ENCODE measurements at regions not wholly inside any gene's neighbourhood (a gene's known extent, or its start where the extent isn't known, plus 50 kb on each side); places are given as distances from the start of the nearest gene placed in this dataset.

DNA sequence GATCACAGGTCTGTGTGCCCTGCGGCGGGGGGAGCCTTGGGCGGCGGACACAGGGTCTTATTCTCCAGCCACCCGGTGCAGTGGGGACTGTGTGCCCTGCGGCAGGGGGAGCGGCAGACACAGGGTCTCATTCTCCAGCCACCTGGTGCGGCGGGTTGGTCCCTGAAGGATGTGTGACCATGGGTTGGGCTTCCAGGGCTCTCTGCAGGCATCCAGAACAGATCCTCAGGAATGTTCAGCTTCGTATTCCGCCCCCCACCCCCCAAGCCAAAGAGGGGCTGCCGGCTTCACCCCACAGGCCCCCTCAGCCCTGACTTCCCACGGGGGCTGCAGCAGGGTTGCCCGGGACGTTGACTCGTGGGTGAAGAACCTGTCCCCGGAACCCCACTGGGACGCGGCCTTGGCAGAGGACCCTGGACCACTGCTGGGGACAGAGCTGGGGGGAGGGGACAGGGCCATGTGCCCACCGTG, 154.5 kb upstream of the PPP2R2D start:
- no peak overlapping the region for H3K4me2 ChIP-seq (ENCODE audit: low read length)
- H3K4me3 ChIP-seq (ENCODE audit: low read length), result no peak overlapping the region
- no peaks in the 10 kb centered on the region for H3K79me2 ChIP-seq (ENCODE audit: low read length)
- CTCF ChIA-PET, result no interaction called here
- POLR2A ChIA-PET (ENCODE audit: unreplicated experiment), result no interaction called here
- no peaks in the 10 kb centered on the region for H3K4me1 ChIP-seq (ENCODE audit: insufficient read depth, low read length)
- no peak overlapping the region for H3K9ac ChIP-seq (ENCODE audit: low read length)
- DNase-seq (no peak), ATAC-seq (no peak)
- H4K20me1 ChIP-seq (ENCODE audit: low read length), result no peaks in the 10 kb centered on the region
- no peak overlapping the region for H3K27ac ChIP-seq (ENCODE audit: low read length)
- H3K36me3 ChIP-seq (ENCODE audit: low read depth, low read length), result no peaks in the 10 kb centered on the region
- peaks cover 41% of the 10 kb centered on the region for H3K27me3 ChIP-seq (ENCODE audit: low read length)
- no TSS peak for BruUV-seq (replicated peaks)
- H3K9me2 ChIP-seq (replicated peaks; ENCODE audit: low read length), result no peaks in the 10 kb centered on the region
- H3K9me3 ChIP-seq (ENCODE audit: low read length), result no peaks in the 10 kb centered on the region
- no peaks in the 10 kb centered on the region for H3F3A ChIP-seq (ENCODE audit: low read length, unreplicated experiment)
- TF ChIP-seq EZH2 (IDR thresholded peaks at IDR 0.05; ENCODE audit: low read length, unreplicated experiment) (no peak), EZH2phosphoT487 (IDR thresholded peaks at IDR 0.05; ENCODE audit: borderline replicate concordance, low read length) (no peak)
- TF ChIP-seq, protein P1, sequence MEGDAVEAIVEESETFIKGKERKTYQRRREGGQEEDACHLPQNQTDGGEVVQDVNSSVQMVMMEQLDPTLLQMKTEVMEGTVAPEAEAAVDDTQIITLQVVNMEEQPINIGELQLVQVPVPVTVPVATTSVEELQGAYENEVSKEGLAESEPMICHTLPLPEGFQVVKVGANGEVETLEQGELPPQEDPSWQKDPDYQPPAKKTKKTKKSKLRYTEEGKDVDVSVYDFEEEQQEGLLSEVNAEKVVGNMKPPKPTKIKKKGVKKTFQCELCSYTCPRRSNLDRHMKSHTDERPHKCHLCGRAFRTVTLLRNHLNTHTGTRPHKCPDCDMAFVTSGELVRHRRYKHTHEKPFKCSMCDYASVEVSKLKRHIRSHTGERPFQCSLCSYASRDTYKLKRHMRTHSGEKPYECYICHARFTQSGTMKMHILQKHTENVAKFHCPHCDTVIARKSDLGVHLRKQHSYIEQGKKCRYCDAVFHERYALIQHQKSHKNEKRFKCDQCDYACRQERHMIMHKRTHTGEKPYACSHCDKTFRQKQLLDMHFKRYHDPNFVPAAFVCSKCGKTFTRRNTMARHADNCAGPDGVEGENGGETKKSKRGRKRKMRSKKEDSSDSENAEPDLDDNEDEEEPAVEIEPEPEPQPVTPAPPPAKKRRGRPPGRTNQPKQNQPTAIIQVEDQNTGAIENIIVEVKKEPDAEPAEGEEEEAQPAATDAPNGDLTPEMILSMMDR (conservative IDR thresholded peaks at IDR 0.05; ENCODE audit: low read depth, low read length), result no peak
- H2AFZ ChIP-seq (ENCODE audit: low read length), result no peak overlapping the region
- intact Hi-C loops (cut with micrococcal nuclease), result no loop called here

DNA sequence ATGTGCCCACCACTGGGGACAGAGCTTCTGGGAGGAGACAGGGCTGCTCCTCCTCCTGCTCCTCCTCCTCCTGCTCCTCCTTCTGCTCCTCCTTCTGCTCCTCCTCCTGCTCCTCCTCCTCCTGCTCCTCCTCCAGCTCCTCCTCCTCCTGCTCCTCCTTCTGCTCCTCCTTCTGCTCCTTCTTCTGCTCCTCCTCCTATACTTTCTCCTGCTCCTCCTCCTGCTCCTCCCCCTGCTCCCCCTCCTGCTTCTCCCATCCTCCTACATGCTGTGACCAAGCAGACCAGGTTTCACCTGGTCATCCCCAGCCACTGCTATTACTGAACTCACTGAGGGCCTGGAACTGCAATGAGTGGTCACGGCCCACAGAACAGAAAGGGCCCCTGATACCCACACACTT, 154.0 kb upstream of the PPP2R2D start:
- Histone ChIP-seq H3K9ac (ENCODE audit: low read length) (no peak overlapping the region), H3K4me2 (ENCODE audit: low read length) (no peak overlapping the region), H3K4me3 (ENCODE audit: low read length) (no peak overlapping the region), H3K9me3 (ENCODE audit: low read length) (no peaks in the 10 kb centered on the region), H3K79me2 (ENCODE audit: low read length) (no peaks in the 10 kb centered on the region), H3K4me1 (ENCODE audit: insufficient read depth, low read length) (no peaks in the 10 kb centered on the region), H4K20me1 (ENCODE audit: low read length) (no peaks in the 10 kb centered on the region), H3K27me3 (ENCODE audit: low read length) (peaks cover 36% of the 10 kb centered on the region), H3K36me3 (ENCODE audit: low read depth, low read length) (no peaks in the 10 kb centered on the region), H3F3A (ENCODE audit: low read length, unreplicated experiment) (no peaks in the 10 kb centered on the region), H2AFZ (ENCODE audit: low read length) (no peak overlapping the region), H3K9me2 (replicated peaks; ENCODE audit: low read length) (no peaks in the 10 kb centered on the region), H3K27ac (ENCODE audit: low read length) (no peak overlapping the region)
- TF ChIP-seq EZH2 (IDR thresholded peaks at IDR 0.05; ENCODE audit: low read length, unreplicated experiment) (no peak), EZH2phosphoT487 (IDR thresholded peaks at IDR 0.05; ENCODE audit: borderline replicate concordance, low read length) (no peak)
- TF ChIP-seq, protein P1 (conservative IDR thresholded peaks at IDR 0.05; ENCODE audit: low read depth, low read length), result no peak
- ChIA-PET POLR2A (ENCODE audit: unreplicated experiment) (no interaction called here), CTCF (no interaction called here)
- intact Hi-C loops (cut with micrococcal nuclease), result no loop called here
- no TSS peak for BruUV-seq (replicated peaks)
- ATAC-seq (no peak), DNase-seq (no peak)

DNA sequence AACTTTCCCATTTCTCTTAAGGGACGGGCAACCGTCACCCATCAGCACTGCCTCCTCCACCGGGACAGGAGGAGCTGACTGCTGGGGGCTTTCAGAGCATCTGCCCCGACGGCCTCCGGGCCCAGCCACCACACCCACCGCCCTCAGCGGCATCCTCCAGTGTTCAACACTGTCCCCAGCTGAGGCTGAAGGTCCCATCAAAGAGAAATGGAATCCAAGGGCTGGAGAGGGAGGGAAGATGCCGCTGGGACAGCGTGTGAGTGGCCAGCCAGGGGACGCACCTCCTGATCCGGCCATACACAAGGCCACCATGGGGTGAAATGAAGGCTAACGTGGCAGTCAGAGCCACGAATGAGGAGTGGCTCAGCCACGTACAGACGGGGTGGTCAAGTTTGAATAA, 153.6 kb upstream of the PPP2R2D start:
- DNase-seq, result no peak
- intact Hi-C loops (cut with micrococcal nuclease), result no loop called here
- Histone ChIP-seq H3K9me2 (replicated peaks; ENCODE audit: low read length) (no peaks in the 10 kb centered on the region), H2AFZ (ENCODE audit: low read length) (no peak overlapping the region), H3K4me3 (ENCODE audit: low read length) (no peak overlapping the region), H3F3A (ENCODE audit: low read length, unreplicated experiment) (no peaks in the 10 kb centered on the region), H3K36me3 (ENCODE audit: low read depth, low read length) (no peaks in the 10 kb centered on the region), H3K9me3 (ENCODE audit: low read length) (no peaks in the 10 kb centered on the region), H4K20me1 (ENCODE audit: low read length) (no peaks in the 10 kb centered on the region), H3K79me2 (ENCODE audit: low read length) (no peaks in the 10 kb centered on the region), H3K4me2 (ENCODE audit: low read length) (no peak overlapping the region), H3K4me1 (ENCODE audit: insufficient read depth, low read length) (no peaks in the 10 kb centered on the region), H3K27ac (ENCODE audit: low read length) (no peak overlapping the region), H3K9ac (ENCODE audit: low read length) (no peak overlapping the region), H3K27me3 (ENCODE audit: low read length) (peaks cover 34% of the 10 kb centered on the region)
- POLR2A ChIA-PET (ENCODE audit: unreplicated experiment), result no interaction called here
- no TSS peak for BruUV-seq (replicated peaks)
- no peak for TF ChIP-seq EZH2phosphoT487 (IDR thresholded peaks at IDR 0.05; ENCODE audit: borderline replicate concordance, low read length)
- no peak for TF ChIP-seq EZH2 (IDR thresholded peaks at IDR 0.05; ENCODE audit: low read length, unreplicated experiment)
- TF ChIP-seq, protein P1 (conservative IDR thresholded peaks at IDR 0.05; ENCODE audit: low read depth, low read length), result no peak
- no peak for ATAC-seq
- CTCF ChIA-PET, result no interaction called here
